ENCODE measurements at regions not wholly inside any gene's neighbourhood (a gene's known extent, or its start where the extent isn't known, plus 50 kb on each side); places are given as distances from the start of the nearest gene placed in this dataset.

GRCh38 chr5:6039111-6039510 lies 339.2 kb downstream of the MED10 start:
- no peak for DNase-seq (ENCODE audit: low read depth in 1 of 2, low spot score in 1 of 2)
- H3K27me3 ChIP-seq (ENCODE audit: insufficient read depth, poor library complexity, severe bottlenecking): peaks cover 2% of the 10 kb centered on the region
- TF ChIP-seq POLR2AphosphoS5 (IDR thresholded peaks at IDR 0.05; ENCODE audit: low read depth) (no peak), CTCF (IDR thresholded peaks at IDR 0.05; ENCODE audit: insufficient read depth, low read length) (no peak), GABPA (IDR thresholded peaks at IDR 0.05; ENCODE audit: low read depth) (no peak), REST (IDR thresholded peaks at IDR 0.05; ENCODE audit: insufficient replicate concordance, low read depth) (no peak)
- no peak overlapping the region for H3K4me3 ChIP-seq (replicated peaks; ENCODE audit: insufficient read depth, low read length)
- no peak overlapping the region for H3K27ac ChIP-seq (replicated peaks)

GRCh38 chr5:6036006-6036405 lies 342.3 kb downstream of the MED10 start:
- no peak for TF ChIP-seq SPI1 (IDR thresholded peaks at IDR 0.05; ENCODE audit: borderline replicate concordance, low read depth)
- no peak for TF ChIP-seq GABPA (IDR thresholded peaks at IDR 0.05; ENCODE audit: low read depth)
- TF ChIP-seq POLR2AphosphoS5 (IDR thresholded peaks at IDR 0.05; ENCODE audit: low read depth): no peak
- no peak for TF ChIP-seq REST (IDR thresholded peaks at IDR 0.05; ENCODE audit: insufficient replicate concordance, low read depth)
- TF ChIP-seq CTCF (IDR thresholded peaks at IDR 0.05; ENCODE audit: insufficient read depth, low read length): no peak
- no peak for DNase-seq (ENCODE audit: low read depth in 1 of 2, low spot score in 1 of 2)
- Histone ChIP-seq H3K4me3 (replicated peaks; ENCODE audit: insufficient read depth, low read length) (no peak overlapping the region), H3K27ac (replicated peaks) (no peak overlapping the region), H3K27me3 (ENCODE audit: insufficient read depth, poor library complexity, severe bottlenecking) (no peaks in the 10 kb centered on the region)

- no peak overlapping the region for H3K4me3 ChIP-seq (replicated peaks; ENCODE audit: insufficient read depth, low read length)
- no peak overlapping the region for H3K27ac ChIP-seq (replicated peaks)
- TF ChIP-seq CTCF (IDR thresholded peaks at IDR 0.05; ENCODE audit: insufficient read depth, low read length) (no peak), POLR2AphosphoS5 (IDR thresholded peaks at IDR 0.05; ENCODE audit: low read depth) (no peak), REST (IDR thresholded peaks at IDR 0.05; ENCODE audit: insufficient replicate concordance, low read depth) (no peak), SPI1 (IDR thresholded peaks at IDR 0.05; ENCODE audit: borderline replicate concordance, low read depth) (no peak), GABPA (IDR thresholded peaks at IDR 0.05; ENCODE audit: low read depth) (no peak)
- DNase-seq (ENCODE audit: low read depth in 1 of 2, low spot score in 1 of 2): no peak
- H3K27me3 ChIP-seq (ENCODE audit: insufficient read depth, poor library complexity, severe bottlenecking): no peaks in the 10 kb centered on the region
Observed at GRCh38 chr5:6029811-6030271, 348.5 kb downstream of the MED10 start.

Measured in HL-60 (cell line).